ENCODE measurements at regions not wholly inside any gene's neighbourhood (a gene's known extent, or its start where the extent isn't known, plus 50 kb on each side); places are given as distances from the start of the nearest gene placed in this dataset.
"Not testable (repeated sequence)": the region's sequence is repeated elsewhere in the genome, so short reads cannot be mapped to it uniquely, and the experiment has no call there.

DNA sequence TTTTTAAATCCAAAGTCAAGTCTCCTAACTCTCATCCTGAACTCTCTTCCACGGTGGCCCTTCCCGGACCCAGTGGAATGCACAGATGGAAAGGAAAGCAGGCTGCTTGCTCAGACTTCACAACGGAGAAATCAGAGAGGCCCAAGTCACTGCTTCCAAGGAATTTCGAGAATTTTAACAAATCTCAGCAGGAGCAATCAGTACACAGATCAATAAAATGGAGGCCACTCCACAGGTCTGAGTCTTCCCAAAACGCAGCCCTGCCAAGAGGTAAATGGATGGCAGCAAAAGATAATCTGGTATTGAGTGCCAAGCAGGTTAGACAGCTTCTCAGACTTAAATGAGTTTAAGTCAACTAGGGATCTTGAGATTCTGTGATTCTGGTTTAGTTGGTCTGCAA, 81.1 kb upstream of the TIAM1 start:
- H2BK5ac ChIP-seq (ENCODE audit: low read length): no peak overlapping the region
- no CpG with 5 or more reads among the region's 5 CpGs for WGBS (ENCODE audit: extremely low coverage, insufficient coverage, low lambda C conversion rate)
- H2BK15ac ChIP-seq (replicated peaks; ENCODE audit: low read depth): no peak overlapping the region
- no peak overlapping the region for H2BK120ac ChIP-seq (ENCODE audit: low read depth, low read length)
- H3K79me1 ChIP-seq (ENCODE audit: low read length): no peaks in the 10 kb centered on the region
- H4K5ac ChIP-seq (ENCODE audit: low read length): no peak overlapping the region
- H3K4ac ChIP-seq (ENCODE audit: low read depth, low read length): no peak overlapping the region
- H3K18ac ChIP-seq (ENCODE audit: low read length): no peak overlapping the region
- no peaks in the 10 kb centered on the region for H3K79me2 ChIP-seq (ENCODE audit: control insufficient read depth, insufficient read depth, low read length)
- H2AK5ac ChIP-seq (ENCODE audit: low read length): no peak overlapping the region
- no peak overlapping the region for H3K4me3 ChIP-seq (ENCODE audit: low read length)
- no peak overlapping the region for H3K27ac ChIP-seq (ENCODE audit: low read depth, low read length)
- no peak overlapping the region for H3K23ac ChIP-seq (ENCODE audit: low read length)
- no peak overlapping the region for H3K4me2 ChIP-seq (ENCODE audit: low read length)
- H3K27me3 ChIP-seq (ENCODE audit: insufficient read depth, low read length, poor library complexity): no peaks in the 10 kb centered on the region
- no peak overlapping the region for H3K9ac ChIP-seq (ENCODE audit: low read length)
- H3K36me3 ChIP-seq (ENCODE audit: control insufficient read depth, insufficient read depth, low read length): no peaks in the 10 kb centered on the region
- peak; percentile 88 for DNase-seq
- H4K8ac ChIP-seq (ENCODE audit: low read depth, low read length): no peak overlapping the region
- no peak overlapping the region for H3K56ac ChIP-seq (ENCODE audit: low read length)
- H3K4me1 ChIP-seq (ENCODE audit: control insufficient read depth, low read depth, low read length): no peaks in the 10 kb centered on the region

DNA sequence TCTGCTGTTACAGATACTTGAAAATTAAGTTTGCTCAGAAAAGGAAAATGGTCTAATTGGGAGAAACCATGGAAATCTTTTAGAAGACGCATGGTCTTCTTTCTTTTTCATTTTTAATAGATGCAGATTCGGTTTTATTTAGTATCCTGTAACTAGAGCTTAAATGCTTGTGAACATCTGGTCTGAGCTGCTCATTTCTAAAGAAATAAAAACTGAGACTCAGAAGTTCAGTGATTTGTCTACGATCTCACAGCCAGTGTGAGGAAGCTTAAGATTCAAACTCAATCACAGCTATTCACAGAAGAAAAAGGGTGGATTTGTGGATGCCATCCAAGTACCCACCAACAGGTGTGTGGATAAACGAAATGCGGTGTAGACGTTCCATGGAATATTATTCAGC, 80.0 kb upstream of the TIAM1 start:
- no peak overlapping the region for H3K4me3 ChIP-seq (ENCODE audit: low read length)
- no peaks in the 10 kb centered on the region for H3K36me3 ChIP-seq (ENCODE audit: control insufficient read depth, insufficient read depth, low read length)
- WGBS (ENCODE audit: extremely low coverage, insufficient coverage, low lambda C conversion rate): no CpG with 5 or more reads among the region's 6 CpGs
- no peak overlapping the region for H3K4ac ChIP-seq (ENCODE audit: low read depth, low read length)
- H4K8ac ChIP-seq (ENCODE audit: low read depth, low read length): no peak overlapping the region
- H3K56ac ChIP-seq (ENCODE audit: low read length): no peak overlapping the region
- no peak overlapping the region for H3K9ac ChIP-seq (ENCODE audit: low read length)
- no peak overlapping the region for H2BK120ac ChIP-seq (ENCODE audit: low read depth, low read length)
- H3K79me2 ChIP-seq (ENCODE audit: control insufficient read depth, insufficient read depth, low read length): no peaks in the 10 kb centered on the region
- H2BK5ac ChIP-seq (ENCODE audit: low read length): no peak overlapping the region
- no peak overlapping the region for H3K18ac ChIP-seq (ENCODE audit: low read length)
- no peak overlapping the region for H2AK5ac ChIP-seq (ENCODE audit: low read length)
- H3K27ac ChIP-seq (ENCODE audit: low read depth, low read length): no peak overlapping the region
- no peak overlapping the region for H3K23ac ChIP-seq (ENCODE audit: low read length)
- H3K27me3 ChIP-seq (ENCODE audit: insufficient read depth, low read length, poor library complexity): no peaks in the 10 kb centered on the region
- no peak overlapping the region for H4K5ac ChIP-seq (ENCODE audit: low read length)
- no peaks in the 10 kb centered on the region for H3K4me1 ChIP-seq (ENCODE audit: control insufficient read depth, low read depth, low read length)
- no peak overlapping the region for H3K4me2 ChIP-seq (ENCODE audit: low read length)
- no peaks in the 10 kb centered on the region for H3K79me1 ChIP-seq (ENCODE audit: low read length)
- no peak for DNase-seq
- no peak overlapping the region for H2BK15ac ChIP-seq (replicated peaks; ENCODE audit: low read depth)

DNA sequence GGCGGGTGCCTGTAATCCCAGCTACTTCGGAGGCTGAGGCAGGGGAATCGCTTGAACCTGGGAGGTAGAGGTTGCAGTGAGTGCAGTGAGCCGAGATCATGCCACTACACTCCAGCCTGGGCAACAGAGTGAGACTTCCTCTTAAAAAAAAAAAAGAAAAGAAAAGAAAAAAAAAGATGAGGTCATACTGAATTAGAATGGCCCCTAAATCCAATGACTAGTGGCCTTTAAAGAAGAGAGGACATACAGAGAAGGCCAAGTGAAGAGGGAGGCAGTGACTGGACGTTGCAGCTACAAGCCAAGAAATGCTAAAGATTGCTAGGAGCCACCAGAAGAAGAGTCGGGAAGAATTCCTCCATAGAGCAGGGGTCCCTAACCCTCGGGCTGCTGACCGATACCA, 76.9 kb upstream of the TIAM1 start:
- no peak overlapping the region for H3K56ac ChIP-seq (ENCODE audit: low read length)
- no peaks in the 10 kb centered on the region for H3K79me1 ChIP-seq (ENCODE audit: low read length)
- H3K4me2 ChIP-seq (ENCODE audit: low read length): no peak overlapping the region
- H2AK5ac ChIP-seq (ENCODE audit: low read length): no peak overlapping the region
- no peak overlapping the region for H2BK120ac ChIP-seq (ENCODE audit: low read depth, low read length)
- H3K18ac ChIP-seq (ENCODE audit: low read length): no peak overlapping the region
- H3K79me2 ChIP-seq (ENCODE audit: control insufficient read depth, insufficient read depth, low read length): no peaks in the 10 kb centered on the region
- no peak overlapping the region for H3K23ac ChIP-seq (ENCODE audit: low read length)
- H3K36me3 ChIP-seq (ENCODE audit: control insufficient read depth, insufficient read depth, low read length): no peaks in the 10 kb centered on the region
- no peak overlapping the region for H4K8ac ChIP-seq (ENCODE audit: low read depth, low read length)
- no peaks in the 10 kb centered on the region for H3K4me1 ChIP-seq (ENCODE audit: control insufficient read depth, low read depth, low read length)
- H3K4ac ChIP-seq (ENCODE audit: low read depth, low read length): no peak overlapping the region
- H3K27me3 ChIP-seq (ENCODE audit: insufficient read depth, low read length, poor library complexity): no peaks in the 10 kb centered on the region
- no peak overlapping the region for H3K27ac ChIP-seq (ENCODE audit: low read depth, low read length)
- no peak overlapping the region for H2BK15ac ChIP-seq (replicated peaks; ENCODE audit: low read depth)
- no CpG with 5 or more reads among the region's 8 CpGs for WGBS (ENCODE audit: extremely low coverage, insufficient coverage, low lambda C conversion rate)
- H3K4me3 ChIP-seq (ENCODE audit: low read length): no peak overlapping the region
- DNase-seq: no peak
- H3K9ac ChIP-seq (ENCODE audit: low read length): no peak overlapping the region
- H4K5ac ChIP-seq (ENCODE audit: low read length): no peak overlapping the region
- no peak overlapping the region for H2BK5ac ChIP-seq (ENCODE audit: low read length)

DNA sequence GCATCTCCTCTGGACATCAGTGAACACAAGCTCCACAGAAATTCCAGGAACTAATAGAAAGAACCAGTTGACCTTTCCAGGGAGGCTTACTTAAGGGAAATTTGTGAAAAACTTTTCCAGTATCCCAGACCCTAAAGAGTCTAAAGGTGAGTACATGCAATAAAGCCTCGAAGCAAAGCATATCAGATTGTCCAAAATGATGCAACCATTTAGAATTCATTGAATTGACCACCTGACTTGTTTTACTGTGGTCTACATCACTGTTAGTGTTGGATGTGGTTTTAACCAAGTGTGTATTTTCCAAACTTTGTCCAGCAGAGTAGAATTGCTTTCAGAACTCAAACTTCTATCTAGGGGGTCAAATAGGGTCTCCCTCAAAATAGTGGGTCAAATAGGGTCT, 76.3 kb upstream of the TIAM1 start:
- H3K18ac ChIP-seq (ENCODE audit: low read length): no peak overlapping the region
- H2AK5ac ChIP-seq (ENCODE audit: low read length): no peak overlapping the region
- no peak overlapping the region for H2BK15ac ChIP-seq (replicated peaks; ENCODE audit: low read depth)
- no peak overlapping the region for H3K23ac ChIP-seq (ENCODE audit: low read length)
- H3K36me3 ChIP-seq (ENCODE audit: control insufficient read depth, insufficient read depth, low read length): no peaks in the 10 kb centered on the region
- H2BK5ac ChIP-seq (ENCODE audit: low read length): no peak overlapping the region
- no peak for DNase-seq
- H4K5ac ChIP-seq (ENCODE audit: low read length): no peak overlapping the region
- no peak overlapping the region for H3K9ac ChIP-seq (ENCODE audit: low read length)
- no peak overlapping the region for H3K4ac ChIP-seq (ENCODE audit: low read depth, low read length)
- H2BK120ac ChIP-seq (ENCODE audit: low read depth, low read length): no peak overlapping the region
- H3K56ac ChIP-seq (ENCODE audit: low read length): no peak overlapping the region
- H3K27ac ChIP-seq (ENCODE audit: low read depth, low read length): no peak overlapping the region
- H4K8ac ChIP-seq (ENCODE audit: low read depth, low read length): no peak overlapping the region
- H3K27me3 ChIP-seq (ENCODE audit: insufficient read depth, low read length, poor library complexity): no peaks in the 10 kb centered on the region
- no peaks in the 10 kb centered on the region for H3K79me2 ChIP-seq (ENCODE audit: control insufficient read depth, insufficient read depth, low read length)
- no peak overlapping the region for H3K4me3 ChIP-seq (ENCODE audit: low read length)
- H3K79me1 ChIP-seq (ENCODE audit: low read length): no peaks in the 10 kb centered on the region
- no peaks in the 10 kb centered on the region for H3K4me1 ChIP-seq (ENCODE audit: control insufficient read depth, low read depth, low read length)
- no peak overlapping the region for H3K4me2 ChIP-seq (ENCODE audit: low read length)
- no CpG with 5 or more reads among the region's 1 CpG for WGBS (ENCODE audit: extremely low coverage, insufficient coverage, low lambda C conversion rate)

- Histone ChIP-seq H3K4me1 (ENCODE audit: control insufficient read depth, low read depth, low read length) (no peaks in the 10 kb centered on the region), H3K79me2 (ENCODE audit: control insufficient read depth, insufficient read depth, low read length) (no peaks in the 10 kb centered on the region), H4K5ac (ENCODE audit: low read length) (no peak overlapping the region), H3K27me3 (ENCODE audit: insufficient read depth, low read length, poor library complexity) (no peaks in the 10 kb centered on the region), H3K18ac (ENCODE audit: low read length) (no peak overlapping the region), H3K79me1 (ENCODE audit: low read length) (peaks cover 2% of the 10 kb centered on the region), H4K8ac (ENCODE audit: low read depth, low read length) (no peak overlapping the region), H3K9ac (ENCODE audit: low read length) (no peak overlapping the region), H2AK5ac (ENCODE audit: low read length) (no peak overlapping the region), H3K56ac (ENCODE audit: low read length) (no peak overlapping the region), H2BK15ac (replicated peaks; ENCODE audit: low read depth) (no peak overlapping the region), H3K27ac (ENCODE audit: low read depth, low read length) (no peak overlapping the region), H3K4ac (ENCODE audit: low read depth, low read length) (no peak overlapping the region), H2BK5ac (ENCODE audit: low read length) (no peak overlapping the region), H3K36me3 (ENCODE audit: control insufficient read depth, insufficient read depth, low read length) (no peaks in the 10 kb centered on the region), H3K23ac (ENCODE audit: low read length) (no peak overlapping the region), H2BK120ac (ENCODE audit: low read depth, low read length) (no peak overlapping the region), H3K4me3 (ENCODE audit: low read length) (no peak overlapping the region), H3K4me2 (ENCODE audit: low read length) (no peak overlapping the region)
- no peak for DNase-seq
- WGBS (ENCODE audit: extremely low coverage, insufficient coverage, low lambda C conversion rate): no CpG with 5 or more reads among the region's 9 CpGs
Observed at GRCh38 chr21:31418377-31419001, 74.4 kb upstream of the TIAM1 start.

- not testable (repeated sequence) for H2BK15ac ChIP-seq (replicated peaks; ENCODE audit: low read depth); H3K79me2 ChIP-seq (ENCODE audit: control insufficient read depth, insufficient read depth, low read length); H4K5ac ChIP-seq (ENCODE audit: low read length); H3K9ac ChIP-seq (ENCODE audit: low read length); H3K27me3 ChIP-seq (ENCODE audit: insufficient read depth, low read length, poor library complexity); H2BK5ac ChIP-seq (ENCODE audit: low read length); H3K79me1 ChIP-seq (ENCODE audit: low read length); H3K4me1 ChIP-seq (ENCODE audit: control insufficient read depth, low read depth, low read length); H3K4me3 ChIP-seq (ENCODE audit: low read length); H3K23ac ChIP-seq (ENCODE audit: low read length); H3K4me2 ChIP-seq (ENCODE audit: low read length); H2AK5ac ChIP-seq (ENCODE audit: low read length); H3K36me3 ChIP-seq (ENCODE audit: control insufficient read depth, insufficient read depth, low read length); H3K18ac ChIP-seq (ENCODE audit: low read length); H4K8ac ChIP-seq (ENCODE audit: low read depth, low read length); H3K56ac ChIP-seq (ENCODE audit: low read length); H2BK120ac ChIP-seq (ENCODE audit: low read depth, low read length); H3K27ac ChIP-seq (ENCODE audit: low read depth, low read length); H3K4ac ChIP-seq (ENCODE audit: low read depth, low read length); DNase-seq
- WGBS (ENCODE audit: extremely low coverage, insufficient coverage, low lambda C conversion rate): no CpG with 5 or more reads among the region's 3 CpGs
Observed at GRCh38 chr21:31417214-31417613, 73.2 kb upstream of the TIAM1 start.

Data from mesendoderm (in vitro differentiated cells).